ENCODE measurements at regions not wholly inside any gene's neighbourhood (a gene's known extent, or its start where the extent isn't known, plus 50 kb on each side); places are given as distances from the start of the nearest gene placed in this dataset.

GRCh38 chr14:53842938-53843337, 113.7 kb downstream of the BMP4 start:
- TF ChIP-seq, protein P1, sequence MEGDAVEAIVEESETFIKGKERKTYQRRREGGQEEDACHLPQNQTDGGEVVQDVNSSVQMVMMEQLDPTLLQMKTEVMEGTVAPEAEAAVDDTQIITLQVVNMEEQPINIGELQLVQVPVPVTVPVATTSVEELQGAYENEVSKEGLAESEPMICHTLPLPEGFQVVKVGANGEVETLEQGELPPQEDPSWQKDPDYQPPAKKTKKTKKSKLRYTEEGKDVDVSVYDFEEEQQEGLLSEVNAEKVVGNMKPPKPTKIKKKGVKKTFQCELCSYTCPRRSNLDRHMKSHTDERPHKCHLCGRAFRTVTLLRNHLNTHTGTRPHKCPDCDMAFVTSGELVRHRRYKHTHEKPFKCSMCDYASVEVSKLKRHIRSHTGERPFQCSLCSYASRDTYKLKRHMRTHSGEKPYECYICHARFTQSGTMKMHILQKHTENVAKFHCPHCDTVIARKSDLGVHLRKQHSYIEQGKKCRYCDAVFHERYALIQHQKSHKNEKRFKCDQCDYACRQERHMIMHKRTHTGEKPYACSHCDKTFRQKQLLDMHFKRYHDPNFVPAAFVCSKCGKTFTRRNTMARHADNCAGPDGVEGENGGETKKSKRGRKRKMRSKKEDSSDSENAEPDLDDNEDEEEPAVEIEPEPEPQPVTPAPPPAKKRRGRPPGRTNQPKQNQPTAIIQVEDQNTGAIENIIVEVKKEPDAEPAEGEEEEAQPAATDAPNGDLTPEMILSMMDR (conservative IDR thresholded peaks at IDR 0.05 in 1 of 2, IDR thresholded peaks at IDR 0.05 in 1 of 2; ENCODE audit: low read depth in 1 of 2, low read length in 2 of 2), result no peak
- no peak for TF ChIP-seq EZH2 (IDR thresholded peaks at IDR 0.05; ENCODE audit: low read length, missing control alignments)

All from fibroblast of lung (primary cell).